TTC549 (cell line): ENCODE measurements at regions not wholly inside any gene's neighbourhood (a gene's known extent, or its start where the extent isn't known, plus 50 kb on each side); places are given as distances from the start of the nearest gene placed in this dataset.

Experiments
- FAIRE-seq: peaks from 2 replicates; lab custom pipeline; 2012; peaks lifted over from hg19 to GRCh38; lab: Jason Lieb, UNC

DNA sequence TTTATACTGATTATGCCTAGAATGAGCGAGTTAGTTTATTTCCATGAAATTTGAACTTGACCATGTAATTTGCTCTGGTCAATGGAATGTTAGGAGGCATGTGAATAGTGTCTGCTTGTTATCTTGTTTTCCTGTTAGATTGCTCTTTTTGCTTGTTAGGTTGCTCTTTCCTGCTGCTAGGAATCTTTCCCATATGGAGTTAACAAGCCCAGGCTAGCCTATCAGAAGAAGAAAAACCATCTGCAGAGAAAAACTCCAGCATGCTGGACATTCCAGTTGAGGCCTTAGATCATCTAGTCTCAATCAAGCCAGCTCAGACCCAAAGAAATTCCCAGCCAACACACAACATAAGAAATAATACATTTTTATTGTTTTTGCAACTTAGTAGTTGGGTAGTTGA, 470.2 kb upstream of the AGTR1 start:
- FAIRE-seq: no peak

DNA sequence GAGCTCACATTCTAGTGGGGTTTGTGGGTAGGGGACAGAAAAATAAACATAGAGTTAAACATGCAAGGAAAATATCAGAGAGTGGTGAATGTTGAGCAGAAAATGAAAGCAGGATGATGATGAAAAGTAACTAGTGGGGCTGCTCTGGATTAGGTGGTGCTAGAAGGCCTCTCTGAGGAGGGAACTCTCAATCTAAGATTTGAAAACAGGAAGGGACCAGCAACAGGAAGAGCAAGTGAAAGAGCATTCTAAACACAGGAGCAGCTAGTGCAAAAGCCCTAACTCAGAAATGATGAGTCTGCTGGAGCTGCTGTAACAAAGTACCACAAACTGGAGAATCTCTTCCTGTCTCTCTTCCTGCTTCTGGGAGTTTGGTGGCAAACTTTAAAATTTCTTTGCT, 468.6 kb upstream of the AGTR1 start:
- no peak for FAIRE-seq

DNA sequence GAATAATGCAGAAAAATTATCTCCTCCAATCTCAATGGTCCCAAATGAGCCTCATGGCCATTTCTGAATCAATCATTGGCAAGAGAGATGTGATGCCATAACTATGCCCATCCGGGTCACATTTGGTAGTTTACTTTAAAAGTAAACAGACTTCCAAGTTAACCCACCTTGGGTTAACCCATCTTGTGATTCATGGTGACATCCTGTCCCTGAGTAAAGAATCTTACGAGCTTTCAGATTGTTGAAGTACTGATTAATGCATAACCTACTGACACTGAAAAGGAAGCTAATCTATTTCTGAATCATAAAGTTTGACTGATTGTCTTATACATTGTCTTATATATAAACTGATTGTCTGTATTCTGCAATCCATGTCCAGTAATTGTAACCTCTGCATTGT, 467.2 kb upstream of the AGTR1 start:
- FAIRE-seq: no peak

DNA sequence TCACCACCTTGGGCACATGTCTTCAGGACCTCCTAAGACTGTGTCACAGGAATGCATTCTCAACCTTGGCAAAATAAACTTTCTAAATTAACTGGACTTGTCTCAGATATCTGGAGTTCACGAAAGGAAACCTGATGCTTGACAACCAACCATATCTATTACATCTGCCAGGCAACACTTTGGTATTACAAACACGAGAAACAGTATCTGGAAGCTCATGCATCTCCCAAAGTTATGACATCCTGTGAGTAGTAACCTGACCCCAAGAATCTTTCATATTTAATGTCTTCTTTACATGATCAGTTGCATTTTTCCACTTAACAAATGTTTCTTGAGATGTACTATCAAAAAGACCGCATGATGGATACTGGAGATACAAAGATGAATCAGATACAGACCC, 465.3 kb upstream of the AGTR1 start:
- no peak for FAIRE-seq

DNA sequence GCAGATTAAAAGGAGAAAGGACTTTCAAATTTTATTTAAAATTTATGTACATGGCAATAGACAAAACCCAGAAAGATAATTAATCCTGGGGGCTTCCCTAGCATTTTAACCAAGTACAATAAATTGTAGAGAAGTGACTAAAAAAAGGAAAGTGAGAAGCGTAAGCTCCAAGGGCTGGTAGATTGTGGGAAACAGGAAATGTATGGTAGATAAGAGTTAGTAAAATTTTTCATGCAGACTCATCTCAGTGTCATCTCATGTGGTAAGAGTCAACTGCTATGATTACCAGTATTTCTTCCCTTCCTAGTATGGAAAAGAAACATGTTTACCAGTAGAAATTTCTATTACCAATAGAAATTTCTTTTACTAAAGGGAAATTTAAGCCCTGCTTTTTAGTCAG, 464.3 kb upstream of the AGTR1 start:
- no peak for FAIRE-seq

DNA sequence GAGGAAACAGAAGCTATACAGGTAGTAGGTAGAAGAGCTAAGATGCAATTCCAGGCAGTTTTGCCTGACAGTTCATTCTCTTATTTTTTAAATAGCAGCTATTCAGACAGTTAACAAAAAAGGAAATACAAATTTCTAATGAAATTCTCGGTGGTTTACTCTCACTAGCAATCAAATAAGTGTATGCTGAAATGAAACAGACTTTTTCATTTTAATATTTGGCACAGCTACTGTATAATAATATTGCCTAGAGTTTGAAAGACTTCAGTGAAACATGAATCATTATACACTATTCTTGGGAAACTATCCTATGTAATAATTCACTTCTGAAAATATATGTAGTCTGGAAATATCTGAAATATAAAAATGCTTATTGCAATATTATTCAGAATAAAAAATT, 463.2 kb upstream of the AGTR1 start:
- no peak for FAIRE-seq

DNA sequence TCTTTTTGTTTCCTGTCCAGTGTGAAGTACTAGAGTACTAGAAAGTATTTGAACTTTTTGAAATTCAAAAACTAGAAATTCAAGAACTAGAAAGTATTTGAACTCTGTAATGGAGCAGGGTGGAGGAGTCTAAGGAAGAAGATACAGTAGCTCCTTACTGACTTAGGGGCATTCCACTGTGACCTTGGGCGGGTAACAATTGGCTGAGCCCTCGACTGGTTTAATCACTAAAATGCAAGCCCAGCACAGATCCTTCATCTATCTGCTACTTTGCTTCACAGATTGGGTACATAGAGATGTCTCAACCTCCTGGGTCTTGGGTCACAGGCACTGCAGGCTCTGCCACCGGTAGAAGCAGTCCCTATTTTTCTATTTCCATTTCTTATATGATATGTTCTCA, 462.1 kb upstream of the AGTR1 start:
- no peak for FAIRE-seq

DNA sequence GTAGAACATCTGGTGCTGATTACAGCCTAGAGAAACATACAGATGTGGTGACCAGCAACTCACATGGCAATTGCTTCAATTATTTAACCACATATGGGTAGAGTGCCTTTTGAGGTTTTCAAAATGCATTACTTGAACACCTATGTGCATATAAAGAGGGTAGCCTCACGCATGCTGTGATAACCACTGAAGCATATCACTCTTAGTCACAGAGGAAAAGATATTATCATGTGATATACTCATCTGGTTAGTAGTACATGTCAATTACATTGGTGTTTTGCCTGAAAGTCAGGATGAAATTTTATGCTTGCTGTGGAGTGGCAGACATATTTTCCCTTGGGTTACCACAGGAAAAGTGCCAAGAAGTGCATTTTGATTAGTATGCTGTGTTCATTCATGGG, 459.3 kb upstream of the AGTR1 start:
- no peak for FAIRE-seq

DNA sequence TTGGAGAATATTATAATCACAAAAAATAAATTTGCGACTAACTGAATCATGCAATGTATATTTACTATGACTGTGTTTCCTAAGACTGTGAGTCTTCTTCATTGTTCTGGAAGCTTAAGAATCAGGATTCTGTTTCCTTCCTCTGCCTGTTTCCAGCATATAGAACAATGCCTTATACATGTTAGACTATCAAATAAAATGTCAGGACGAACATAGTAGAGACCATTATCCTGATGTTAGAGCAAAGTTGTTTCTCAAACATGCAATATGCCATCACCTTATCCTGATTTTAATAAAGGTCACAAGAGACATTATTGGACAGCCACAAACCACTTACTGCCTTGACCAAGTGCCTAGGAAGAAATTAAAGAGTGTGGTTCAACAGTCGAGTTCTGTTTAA, 457.4 kb upstream of the AGTR1 start:
- FAIRE-seq: no peak

DNA sequence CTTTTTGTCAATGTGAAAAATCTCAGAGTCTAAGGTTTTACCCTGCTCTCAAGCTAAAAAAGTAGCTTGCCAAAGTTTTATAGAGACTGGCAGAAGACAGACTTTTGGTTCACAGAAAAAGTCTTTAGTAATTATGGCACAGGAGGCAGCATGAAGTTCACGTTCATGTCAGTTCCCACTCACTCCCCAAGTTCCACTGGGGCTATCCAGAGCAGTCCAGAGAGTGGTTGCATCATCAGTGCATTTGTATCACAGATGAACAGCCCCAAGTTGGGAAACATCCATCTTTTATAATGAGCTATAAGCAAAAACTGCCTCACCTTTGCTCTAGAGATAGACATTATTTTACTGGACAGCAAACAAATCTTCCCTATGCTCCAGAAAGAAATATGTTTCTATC, 454.1 kb upstream of the AGTR1 start:
- FAIRE-seq: no peak

DNA sequence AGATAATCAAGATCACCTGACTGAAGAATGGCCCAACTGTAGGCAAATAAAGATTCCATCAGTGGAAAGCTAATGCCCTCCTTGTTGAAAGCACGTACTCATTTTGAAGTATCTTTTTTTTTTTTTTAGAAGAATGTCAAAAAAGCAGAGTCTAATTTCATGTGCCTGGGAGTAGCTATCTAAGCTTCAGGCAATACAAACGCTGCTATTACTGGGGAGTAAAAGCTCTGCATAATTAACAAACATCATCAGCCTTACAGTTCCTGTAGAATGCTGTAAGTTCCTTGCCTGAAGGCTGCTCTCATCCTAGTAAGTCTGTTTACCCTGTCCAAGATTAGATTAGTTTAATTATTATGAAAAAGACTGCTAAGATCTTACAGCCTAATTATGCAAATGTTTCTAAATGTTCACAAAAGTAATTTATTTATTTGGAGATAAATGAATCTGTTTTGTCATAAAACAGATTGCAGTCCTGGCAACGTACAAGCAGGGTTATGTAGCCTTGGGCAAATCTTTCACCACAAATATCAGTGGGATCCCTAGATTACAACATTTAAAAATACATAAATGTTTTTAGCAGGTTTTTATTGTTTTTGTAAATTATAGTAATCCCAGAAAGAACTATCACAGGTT, 451.3 kb upstream of the AGTR1 start:
- no peak for FAIRE-seq

DNA sequence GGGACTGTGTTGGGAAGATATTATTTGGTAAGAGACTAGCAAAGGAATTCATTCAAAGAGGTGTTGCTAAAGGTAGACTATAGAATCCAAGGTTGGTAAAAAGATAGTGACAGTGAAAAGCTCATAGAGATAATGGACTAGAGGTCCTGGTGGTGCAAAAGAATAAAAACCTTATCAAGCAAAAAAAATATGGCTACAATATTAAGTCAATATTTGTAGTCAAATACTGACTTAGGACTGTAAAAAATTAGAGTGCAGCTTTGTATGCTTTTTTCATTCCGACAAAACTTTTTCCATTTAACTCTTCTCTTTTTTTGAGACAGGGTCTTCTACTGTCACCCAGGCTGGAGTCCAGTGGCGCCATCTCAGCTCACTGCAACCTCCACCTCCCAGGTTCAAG, 444.0 kb upstream of the AGTR1 start:
- no peak for FAIRE-seq

DNA sequence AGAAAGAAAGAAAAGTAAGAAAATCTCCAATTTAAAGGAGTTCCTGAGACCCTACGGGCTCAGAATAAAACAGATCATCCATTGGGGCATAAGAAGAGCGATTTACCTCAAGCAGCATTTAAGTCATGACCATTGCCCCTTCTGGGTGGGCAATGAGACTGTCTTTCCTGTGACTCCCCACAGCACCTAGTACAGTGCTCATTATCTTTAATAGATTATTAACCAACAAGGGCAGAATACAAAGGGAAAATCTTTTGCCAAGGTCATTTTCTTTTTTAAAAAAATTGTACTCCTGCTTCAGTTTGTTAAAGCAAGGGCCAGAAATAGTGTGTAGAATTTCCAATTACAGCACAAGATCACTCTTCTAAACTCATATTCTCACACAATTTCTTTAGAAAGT, 443.3 kb upstream of the AGTR1 start:
- FAIRE-seq: no peak

DNA sequence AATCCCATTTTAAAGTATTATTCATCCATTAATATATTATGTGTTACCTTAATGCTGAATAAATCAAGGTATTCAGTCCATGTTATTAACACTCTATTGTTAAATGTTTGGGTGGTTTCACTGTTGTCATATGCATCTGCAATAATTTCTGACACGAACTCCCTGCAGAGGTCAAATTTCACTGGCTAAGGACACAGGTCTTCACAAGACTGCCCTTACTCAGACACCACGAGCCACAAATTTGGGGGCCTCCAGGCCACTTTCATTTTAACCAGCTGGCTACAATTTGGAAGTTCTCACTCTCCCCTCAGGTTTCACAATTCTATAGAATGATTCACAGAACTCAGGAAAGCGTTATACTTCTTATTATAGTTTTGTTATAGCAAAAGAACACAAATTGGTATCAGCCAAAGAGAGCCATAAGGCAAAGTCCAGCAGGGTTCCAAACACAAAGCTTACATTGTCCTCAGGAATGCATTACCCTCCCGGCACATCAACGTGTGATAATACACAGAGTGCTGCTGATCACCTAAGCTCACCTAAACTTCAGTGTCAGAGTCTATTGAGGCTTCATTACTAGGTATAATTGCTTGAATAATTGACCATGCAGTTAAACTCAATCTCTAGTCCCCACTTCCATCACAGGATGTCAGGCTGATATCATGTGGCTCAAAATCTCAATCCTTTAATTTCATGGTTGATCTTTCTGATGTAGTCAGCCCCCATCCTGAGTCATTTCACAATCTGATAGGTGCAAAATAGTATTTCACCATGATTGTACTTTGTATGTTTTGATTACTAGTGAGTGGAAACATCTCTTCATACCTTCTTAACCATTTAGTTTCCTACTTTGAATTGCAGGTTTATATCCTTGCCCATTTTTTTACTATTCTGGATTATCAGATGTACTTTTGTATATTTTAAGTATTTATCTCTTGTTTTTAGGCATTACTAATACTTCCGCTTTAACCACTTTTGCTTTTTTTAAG, 441.4 kb upstream of the AGTR1 start:
- FAIRE-seq: no peak

DNA sequence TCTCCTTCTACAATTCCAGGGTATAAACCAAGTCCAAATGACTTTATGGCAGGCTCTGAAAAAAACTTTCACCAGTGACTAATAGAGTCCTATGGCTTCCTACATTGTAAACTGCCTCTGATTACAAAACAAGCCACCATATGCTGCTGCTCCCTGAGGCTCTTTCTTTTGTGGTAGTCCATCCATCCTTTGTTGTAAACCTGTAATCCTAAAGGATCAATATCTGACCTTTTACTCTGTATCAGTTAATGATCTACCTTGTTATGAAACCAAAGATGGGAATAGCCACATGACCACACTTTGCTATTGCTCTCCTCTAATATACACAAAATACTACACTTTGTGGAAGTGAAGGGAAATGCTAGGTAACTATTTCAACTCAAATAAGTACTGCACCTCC, 434.7 kb upstream of the AGTR1 start:
- no peak for FAIRE-seq

DNA sequence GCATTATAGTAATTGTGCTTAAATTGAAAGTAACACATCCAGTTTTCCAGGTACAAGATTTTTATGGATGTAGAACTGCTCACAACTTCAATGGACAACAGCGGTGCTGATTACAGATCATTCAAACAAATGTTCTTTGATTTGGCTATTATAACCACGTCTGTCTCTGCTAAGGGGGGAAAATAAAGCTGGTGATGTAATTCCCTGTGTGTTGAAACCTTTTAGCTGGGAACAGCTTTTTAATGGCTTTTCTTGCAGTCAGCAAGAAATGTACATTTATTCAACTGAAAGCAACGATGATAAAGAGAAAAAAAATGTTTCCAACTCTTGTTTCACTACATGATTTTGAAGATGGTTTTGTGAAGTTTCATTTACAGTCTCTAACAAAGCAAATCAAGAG, 431.9 kb upstream of the AGTR1 start:
- FAIRE-seq: no peak

DNA sequence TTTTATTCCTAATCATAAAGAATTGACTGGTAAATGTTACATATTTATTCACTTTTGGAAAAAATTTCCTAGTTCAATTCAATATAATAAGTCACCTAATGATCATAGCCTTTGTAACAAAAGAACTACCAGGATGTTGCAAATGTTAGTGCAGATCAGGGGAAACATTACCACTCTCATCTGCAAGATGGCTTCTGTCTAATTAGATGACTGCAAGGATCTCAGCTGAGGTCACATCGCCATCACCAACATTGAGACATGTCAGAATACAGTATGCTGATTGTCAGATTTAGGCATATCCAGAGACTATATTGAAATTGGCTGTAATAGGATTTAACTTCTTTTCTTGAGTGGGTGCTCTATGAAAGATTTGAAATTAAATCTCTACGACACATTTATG, 431.4 kb upstream of the AGTR1 start:
- FAIRE-seq: no peak

DNA sequence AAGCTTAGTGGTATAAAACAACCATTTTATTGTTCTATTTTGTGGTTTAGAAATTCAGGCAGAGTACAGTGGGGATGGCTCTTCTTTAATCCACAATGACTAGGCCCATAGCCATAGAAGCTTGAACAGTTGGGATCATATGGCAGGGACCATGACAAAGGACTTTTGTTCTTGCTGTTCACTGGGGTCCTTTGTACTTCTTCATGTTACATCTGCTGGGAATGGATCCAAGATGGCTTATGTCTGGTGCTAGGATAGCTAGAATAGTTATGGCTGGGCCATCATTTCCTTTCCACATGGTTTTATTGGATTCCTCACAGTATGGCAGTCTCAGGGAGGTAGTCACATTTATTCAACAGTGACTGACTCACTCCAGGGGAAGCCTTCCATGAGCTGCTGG, 427.9 kb upstream of the AGTR1 start:
- no peak for FAIRE-seq

DNA sequence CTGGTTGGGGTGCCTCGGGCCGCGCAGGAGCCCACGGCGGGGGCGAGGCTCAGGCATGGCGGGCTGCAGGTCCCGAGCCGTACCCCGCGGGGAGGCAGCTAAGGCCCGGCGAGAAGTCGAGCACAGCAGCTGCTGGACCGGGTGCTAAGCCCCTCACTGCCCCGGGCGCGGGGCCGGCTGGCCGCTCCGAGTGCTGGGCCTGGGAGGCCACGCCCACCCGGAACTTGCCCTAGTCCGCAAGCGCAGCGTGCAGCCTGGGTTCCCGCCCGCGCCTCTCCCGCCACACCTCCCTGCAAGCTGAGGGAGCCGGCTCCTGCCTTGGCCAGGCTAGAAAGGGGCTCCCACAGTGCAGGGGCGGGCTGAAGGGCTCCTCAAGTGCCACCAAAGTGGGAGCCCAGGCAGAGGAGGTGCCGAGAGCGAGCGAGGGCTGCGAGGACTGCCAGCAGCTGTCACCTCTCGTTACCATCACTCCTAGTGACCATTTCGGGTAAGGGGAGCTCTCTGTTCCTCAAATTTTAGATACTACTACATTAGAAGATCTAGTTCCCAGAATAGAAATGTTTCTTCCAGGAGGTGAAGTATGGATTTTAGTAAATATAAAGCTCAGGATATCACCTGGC, 417.0 kb upstream of the AGTR1 start:
- no peak for FAIRE-seq

DNA sequence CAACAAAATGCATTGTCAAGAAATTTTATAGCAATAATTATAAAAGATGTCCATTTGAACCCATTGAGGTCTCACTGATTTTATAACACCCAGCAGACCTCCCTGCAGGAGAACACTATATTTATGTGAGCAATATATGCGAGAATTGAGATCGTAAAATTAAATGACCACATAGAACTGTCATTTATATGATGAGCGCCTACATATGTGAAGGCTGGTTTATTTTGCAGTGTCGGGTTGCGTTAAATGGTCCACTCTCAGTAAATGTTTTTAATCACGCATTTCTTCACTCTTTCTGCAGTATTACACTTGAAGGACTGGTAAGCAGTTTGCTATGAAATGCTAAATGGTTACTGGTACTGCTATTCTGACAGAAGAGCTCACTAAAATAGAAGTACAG, 408.5 kb upstream of the AGTR1 start:
- no peak for FAIRE-seq

DNA sequence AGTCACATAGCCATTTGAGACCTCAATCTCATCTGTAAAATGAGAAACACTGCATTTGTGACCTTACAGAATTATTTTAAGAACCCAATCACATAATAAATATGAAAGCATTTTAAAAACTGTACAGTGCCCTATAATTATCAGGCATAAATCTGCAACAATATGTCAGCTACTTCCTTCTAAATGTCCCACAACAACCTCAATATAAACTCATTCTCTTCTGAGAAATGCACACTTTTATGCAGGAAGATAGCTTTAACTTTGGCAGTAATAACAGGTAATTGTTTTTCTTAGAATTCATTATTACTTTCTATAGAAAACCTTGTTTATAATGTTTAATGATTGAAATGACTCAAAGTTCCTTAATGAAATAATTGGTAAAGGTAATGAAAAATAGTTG, 400.7 kb upstream of the AGTR1 start:
- no peak for FAIRE-seq

DNA sequence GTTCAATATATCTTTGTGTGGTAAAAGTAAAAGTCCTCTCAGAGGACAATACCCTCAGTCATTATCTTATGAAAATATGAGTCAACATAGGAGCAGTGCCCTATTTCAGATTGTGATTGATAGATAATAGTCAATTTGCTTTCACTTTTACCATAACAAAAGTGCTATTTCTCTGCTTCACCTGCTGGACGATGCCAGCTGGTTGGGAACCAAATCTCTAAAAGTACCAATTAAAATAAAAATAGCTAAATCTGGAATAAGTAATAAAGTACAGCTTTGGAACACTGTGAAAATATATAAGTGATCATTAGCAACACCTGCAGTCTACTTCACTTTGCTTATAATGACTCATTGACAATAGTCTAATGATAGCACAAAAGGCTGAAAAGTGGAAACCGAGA, 390.3 kb upstream of the AGTR1 start:
- no peak for FAIRE-seq

DNA sequence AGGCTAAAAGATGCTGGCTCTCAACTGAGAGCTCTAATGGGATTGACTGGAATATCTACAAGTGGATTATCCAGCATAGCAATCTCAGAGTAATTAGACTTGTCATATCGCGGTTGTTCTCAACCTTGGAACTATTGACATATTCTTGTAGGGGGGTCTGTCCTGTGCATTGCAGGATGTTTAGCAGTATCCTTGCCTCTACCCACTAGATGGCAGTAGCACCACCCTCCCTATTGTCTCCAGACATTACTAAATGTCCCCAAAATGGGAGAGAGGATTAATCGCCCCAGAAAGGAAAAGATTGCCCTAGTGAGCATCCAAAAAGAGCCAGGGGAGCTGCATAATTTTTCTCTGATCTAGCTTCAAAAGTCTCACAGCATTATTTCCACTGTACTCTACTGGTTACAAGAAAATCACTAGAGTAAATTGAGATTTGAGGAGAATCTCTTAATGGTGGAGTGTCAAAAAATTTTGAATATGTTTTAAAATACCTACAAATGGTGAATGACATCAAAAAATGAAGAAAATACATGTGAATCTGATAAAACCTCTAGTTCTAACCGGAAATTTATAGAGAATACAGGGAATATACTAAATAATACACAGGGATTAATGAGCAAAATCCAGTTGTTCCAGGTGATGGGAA, 388.2 kb upstream of the AGTR1 start:
- no peak for FAIRE-seq
